ENCODE measurements at regions not wholly inside any gene's neighbourhood (a gene's known extent, or its start where the extent isn't known, plus 50 kb on each side); places are given as distances from the start of the nearest gene placed in this dataset.

DNA sequence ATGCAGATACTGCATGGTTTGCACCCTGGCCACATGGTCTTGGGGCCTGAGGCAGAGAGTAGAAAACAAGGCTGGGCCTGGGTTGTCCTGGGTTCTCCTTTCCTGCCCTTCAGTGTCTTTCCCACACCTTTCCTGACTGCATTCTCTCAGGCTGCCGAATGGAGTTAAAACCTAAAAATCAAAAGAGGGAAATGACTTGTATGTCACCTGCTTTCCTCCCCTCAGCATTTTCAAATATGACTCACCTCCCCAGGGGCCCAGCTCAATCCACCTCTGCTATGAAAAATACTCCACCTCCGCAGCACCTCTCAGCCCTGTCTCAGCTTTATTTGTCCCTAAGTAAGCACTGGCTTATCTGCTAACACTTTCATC is 457.8 kb upstream of the MEX3C start:
- no peak overlapping the region for H3K27ac ChIP-seq

DNA sequence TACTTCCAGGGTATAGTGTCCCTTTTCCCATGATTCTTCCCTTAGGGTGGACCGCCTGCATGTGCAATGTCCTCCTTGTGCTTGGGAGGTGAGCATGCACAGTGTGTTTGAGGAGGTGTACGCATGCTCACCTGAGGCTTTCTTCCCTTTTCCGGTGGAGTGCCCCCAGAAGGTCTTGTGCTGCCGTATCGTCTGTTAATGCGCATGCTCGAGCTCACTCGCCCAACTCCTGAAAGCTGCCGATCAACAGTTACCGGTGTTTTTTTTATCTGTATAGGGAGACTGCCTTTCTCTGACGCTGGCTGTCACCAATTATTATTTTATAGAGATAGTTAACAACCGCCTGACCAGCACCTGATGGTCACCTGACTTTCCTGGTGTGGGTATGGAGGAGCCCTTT is 458.8 kb upstream of the MEX3C start:
- no peak overlapping the region for H3K27ac ChIP-seq
- TF ChIP-seq, protein P1, sequence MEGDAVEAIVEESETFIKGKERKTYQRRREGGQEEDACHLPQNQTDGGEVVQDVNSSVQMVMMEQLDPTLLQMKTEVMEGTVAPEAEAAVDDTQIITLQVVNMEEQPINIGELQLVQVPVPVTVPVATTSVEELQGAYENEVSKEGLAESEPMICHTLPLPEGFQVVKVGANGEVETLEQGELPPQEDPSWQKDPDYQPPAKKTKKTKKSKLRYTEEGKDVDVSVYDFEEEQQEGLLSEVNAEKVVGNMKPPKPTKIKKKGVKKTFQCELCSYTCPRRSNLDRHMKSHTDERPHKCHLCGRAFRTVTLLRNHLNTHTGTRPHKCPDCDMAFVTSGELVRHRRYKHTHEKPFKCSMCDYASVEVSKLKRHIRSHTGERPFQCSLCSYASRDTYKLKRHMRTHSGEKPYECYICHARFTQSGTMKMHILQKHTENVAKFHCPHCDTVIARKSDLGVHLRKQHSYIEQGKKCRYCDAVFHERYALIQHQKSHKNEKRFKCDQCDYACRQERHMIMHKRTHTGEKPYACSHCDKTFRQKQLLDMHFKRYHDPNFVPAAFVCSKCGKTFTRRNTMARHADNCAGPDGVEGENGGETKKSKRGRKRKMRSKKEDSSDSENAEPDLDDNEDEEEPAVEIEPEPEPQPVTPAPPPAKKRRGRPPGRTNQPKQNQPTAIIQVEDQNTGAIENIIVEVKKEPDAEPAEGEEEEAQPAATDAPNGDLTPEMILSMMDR (IDR thresholded peaks at IDR 0.05) = no peak
- no peak for TF ChIP-seq ZFX (IDR thresholded peaks at IDR 0.05; ENCODE audit: borderline replicate concordance)

More for the DNA sequence above, 457.8 kb upstream of the MEX3C start:
- TF ChIP-seq, protein P1 (IDR thresholded peaks at IDR 0.05) = no peak
- TF ChIP-seq ZFX (IDR thresholded peaks at IDR 0.05; ENCODE audit: borderline replicate concordance) = no peak

DNA sequence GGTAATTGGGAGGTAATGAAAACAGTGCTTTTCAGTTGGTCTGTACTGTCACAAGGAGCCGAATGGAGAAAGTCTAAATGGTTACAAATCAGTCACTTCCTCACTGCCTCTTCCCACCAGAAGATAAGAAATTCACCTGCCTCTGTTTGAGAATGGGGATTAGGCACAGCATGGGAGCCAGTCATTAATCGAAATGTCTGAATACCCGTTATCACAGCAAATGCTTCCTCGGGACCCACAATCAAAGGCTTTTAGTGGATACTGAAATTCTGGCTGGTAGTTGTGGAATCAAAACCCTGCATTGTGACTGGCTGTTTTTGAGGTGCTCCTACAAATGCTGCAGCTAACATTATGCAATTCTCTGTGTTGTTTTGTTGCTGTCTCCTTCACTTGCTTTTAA is 461.0 kb upstream of the MEX3C start:
- no peak overlapping the region for H3K27ac ChIP-seq
- TF ChIP-seq ZFX (IDR thresholded peaks at IDR 0.05; ENCODE audit: borderline replicate concordance) = no peak
- TF ChIP-seq, protein P1 (IDR thresholded peaks at IDR 0.05) = no peak

DNA sequence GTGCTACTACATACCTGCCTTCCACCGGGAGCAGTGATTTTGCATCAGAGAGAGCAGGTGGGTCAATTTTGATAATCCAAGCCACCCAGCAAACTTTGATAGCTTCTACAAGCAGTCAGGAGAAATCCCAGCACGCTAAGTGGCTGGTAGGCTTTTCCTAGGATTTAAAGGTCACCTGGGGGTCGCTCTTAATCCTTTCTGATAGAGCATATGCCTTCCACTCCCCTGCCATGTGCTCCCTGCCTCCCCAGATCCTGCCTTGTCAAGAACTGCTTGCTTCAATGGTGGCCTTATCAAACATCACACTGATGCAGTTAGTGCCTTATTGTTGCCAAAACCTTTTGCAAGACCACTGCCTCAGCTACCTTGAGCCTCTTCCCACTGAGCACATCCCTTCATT is 462.3 kb upstream of the MEX3C start:
- no peak overlapping the region for H3K27ac ChIP-seq
- TF ChIP-seq ZFX (IDR thresholded peaks at IDR 0.05; ENCODE audit: borderline replicate concordance) = no peak
- TF ChIP-seq, protein P1 (IDR thresholded peaks at IDR 0.05) = no peak

DNA sequence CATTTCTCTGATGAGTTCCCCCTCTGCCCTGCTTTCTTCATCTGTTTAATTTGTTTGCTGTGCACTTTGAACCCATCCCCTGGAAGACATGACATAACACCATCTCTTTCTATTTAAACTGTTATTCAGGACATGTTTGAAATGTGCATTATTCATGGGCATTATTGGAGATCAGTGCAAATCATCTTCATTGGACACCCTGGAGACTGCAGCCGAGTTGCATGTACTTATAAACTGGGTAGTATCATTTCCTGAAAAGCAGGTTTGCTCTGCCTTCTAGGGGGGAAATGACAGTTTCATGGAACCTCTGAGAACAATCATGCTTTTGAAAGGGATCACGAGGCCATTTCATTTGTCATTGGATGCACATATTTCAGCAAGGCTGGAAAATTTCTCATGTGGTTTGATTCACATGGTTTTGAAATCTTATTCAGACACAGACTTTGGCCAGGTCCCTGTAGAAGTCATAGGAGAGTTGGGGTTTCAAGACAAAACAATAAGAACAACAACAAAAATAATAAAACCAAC is 462.8 kb upstream of the MEX3C start:
- H3K27ac ChIP-seq = no peak overlapping the region
- TF ChIP-seq ZFX (IDR thresholded peaks at IDR 0.05; ENCODE audit: borderline replicate concordance) = no peak
- TF ChIP-seq, protein P1 (IDR thresholded peaks at IDR 0.05) = no peak

DNA sequence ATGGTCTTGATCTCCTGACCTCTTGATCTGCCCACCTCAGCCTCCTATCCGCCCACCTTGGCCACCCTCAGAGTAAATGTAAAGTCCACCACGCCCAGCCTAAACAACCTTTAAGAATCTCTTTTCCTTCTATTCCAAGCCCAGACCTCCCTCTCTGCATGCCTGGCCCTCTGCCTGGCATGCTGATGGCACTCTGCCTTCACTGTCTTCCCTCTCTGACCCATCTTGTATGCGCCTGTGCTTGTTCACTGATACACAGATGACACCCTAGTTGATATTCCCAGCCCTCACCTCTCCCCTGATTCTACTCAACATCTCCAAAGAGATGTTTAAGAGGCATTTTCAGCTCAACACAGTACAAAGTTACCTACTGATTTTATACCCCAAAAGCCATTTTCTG is 466.8 kb upstream of the MEX3C start:
- no peak overlapping the region for H3K27ac ChIP-seq
- TF ChIP-seq ZFX (IDR thresholded peaks at IDR 0.05; ENCODE audit: borderline replicate concordance) = no peak
- TF ChIP-seq, protein P1 (IDR thresholded peaks at IDR 0.05) = no peak

DNA sequence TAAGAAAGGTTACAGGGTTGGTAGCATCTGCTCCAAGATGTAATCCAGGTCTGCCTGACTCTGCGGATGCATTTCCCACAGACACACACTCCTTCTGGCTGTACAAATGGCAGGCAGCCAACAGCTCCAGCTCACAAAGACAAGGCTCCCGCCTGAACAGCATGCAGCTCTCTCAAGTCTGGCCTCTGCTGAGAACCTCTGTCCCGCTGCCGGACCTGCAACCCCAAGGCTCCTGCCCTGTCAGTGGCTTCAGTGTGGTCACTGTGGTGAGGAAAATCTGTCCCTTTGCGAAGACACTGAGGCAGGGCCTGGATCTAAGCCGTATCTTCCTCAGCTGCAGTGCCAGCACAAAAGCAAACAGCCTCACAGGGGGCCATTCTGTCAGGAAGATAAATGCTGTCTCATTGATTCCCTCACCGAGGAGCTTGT is 469.3 kb upstream of the MEX3C start:
- H3K27ac ChIP-seq = no peak overlapping the region
- no peak for TF ChIP-seq ZFX (IDR thresholded peaks at IDR 0.05; ENCODE audit: borderline replicate concordance)
- TF ChIP-seq, protein P1 (IDR thresholded peaks at IDR 0.05) = no peak

Measured in 22Rv1 (cell line).